Loucy (cell line): ENCODE measurements at regions not wholly inside any gene's neighbourhood (a gene's known extent, or its start where the extent isn't known, plus 50 kb on each side); places are given as distances from the start of the nearest gene placed in this dataset.

Experiments used
- H2AFZ ChIP-seq: fragments of 200-600 bp; sonication (generic); 2 replicates; pipeline ENCODE4 v1.6.0; 2016; ENCODE audit warnings: antibody characterized with exemption, mild to moderate bottlenecking, low read length, moderate library complexity
- H3F3A ChIP-seq: fragments of 200-600 bp; 2 replicates; pipeline ENCODE4 v1.6.0; 2016; ENCODE audit warnings: antibody characterized with exemption, low read depth, mild to moderate bottlenecking
- H3K27me3 ChIP-seq: fragments of 200-600 bp; sonication (generic); 2 replicates; pipeline ENCODE4 v1.6.1; 2014; ENCODE audit warnings: low read length, mild to moderate bottlenecking; ENCODE audit not compliant: insufficient read depth, poor library complexity, severe bottlenecking
- H3K36me3 ChIP-seq: fragments of 200-600 bp; sonication (generic); 2 replicates; pipeline ENCODE4 v1.6.1; 2016; ENCODE audit warnings: low read length; ENCODE audit not compliant: insufficient read depth
- H3K4me1 ChIP-seq: fragments of 200-600 bp; sonication (generic); 2 replicates; pipeline ENCODE4 v1.5.1; 2014; ENCODE audit warnings: low read length, mild to moderate bottlenecking; ENCODE audit not compliant: insufficient read depth, poor library complexity, severe bottlenecking
- H3K4me2 ChIP-seq: fragments of 200-600 bp; sonication (generic); 2 replicates; pipeline ENCODE4 v1.6.0; 2014; ENCODE audit warnings: antibody characterized with exemption, low read length, low read depth, mild to moderate bottlenecking; ENCODE audit not compliant: poor library complexity, severe bottlenecking
- H3K4me3 ChIP-seq: fragments of 200-600 bp; sonication (generic); 2 replicates; pipeline ENCODE4 v1.5.1; 2014; ENCODE audit warnings: low read length, mild to moderate bottlenecking, mixed read lengths; ENCODE audit not compliant: poor library complexity, severe bottlenecking
- H3K79me2 ChIP-seq: fragments of 200-600 bp; sonication (generic); 2 replicates; pipeline ENCODE4 v1.6.1; 2014; ENCODE audit warnings: low read length; ENCODE audit not compliant: insufficient read depth
- H3K9ac ChIP-seq: fragments of 200-600 bp; sonication (generic); 2 replicates; pipeline ENCODE4 v1.6.0; 2014; ENCODE audit warnings: mild to moderate bottlenecking, low read depth, low read length, moderate library complexity; ENCODE audit not compliant: poor library complexity, severe bottlenecking
- H3K9me2 ChIP-seq: fragments of 200-600 bp; sonication (generic); replicated peaks from 2 replicates; pipeline ENCODE4 v1.6.1; 2016; ENCODE audit warnings: low read depth, low read length, mixed read lengths
- H3K9me3 ChIP-seq: fragments of 200-600 bp; sonication (generic); 2 replicates; pipeline ENCODE4 v1.6.1; 2014; ENCODE audit warnings: mild to moderate bottlenecking, antibody characterized with exemption, low read length, low read depth; ENCODE audit not compliant: insufficient read depth
- H4K20me1 ChIP-seq: fragments of 200-600 bp; sonication (generic); 2 replicates; pipeline ENCODE4 v1.6.0; 2014; ENCODE audit warnings: antibody characterized with exemption, low read length, mild to moderate bottlenecking; ENCODE audit not compliant: insufficient read depth, poor library complexity, severe bottlenecking
- CTCF ChIP-seq: fragments of 200-600 bp; sonication (generic); conservative IDR thresholded peaks from 2 replicates; pipeline ENCODE4 v1.5.1; 2014; ENCODE audit warnings: mild to moderate bottlenecking, antibody characterized with exemption, low read length
- EZH2phosphoT487 ChIP-seq: fragments of 200-600 bp; IDR thresholded peaks from 2 replicates; pipeline ENCODE4 v1.6.1; 2018; ENCODE audit warnings: antibody characterized with exemption, mild to moderate bottlenecking, moderate library complexity, borderline replicate concordance

- Histone ChIP-seq H4K20me1 (no peaks in the 10 kb centered on the region), H3F3A (no peaks in the 10 kb centered on the region), H3K27me3 (no peaks in the 10 kb centered on the region), H3K79me2 (no peaks in the 10 kb centered on the region), H3K36me3 (no peaks in the 10 kb centered on the region), H3K4me1 (no peaks in the 10 kb centered on the region), H3K4me3 (no peak overlapping the region), H2AFZ (no peak overlapping the region), H3K9me2 (no peaks in the 10 kb centered on the region), H3K4me2 (no peak overlapping the region), H3K9me3 (no peaks in the 10 kb centered on the region), H3K9ac (no peak overlapping the region)
- TF ChIP-seq CTCF (no peak), EZH2phosphoT487 (no peak)
These were observed 96.3 kb upstream of the WWC1 start for GRCh38 chr5:168195110-168195509.

- H3K4me3 ChIP-seq, result no peak overlapping the region
- no peaks in the 10 kb centered on the region for H3K9me3 ChIP-seq
- H4K20me1 ChIP-seq, result no peaks in the 10 kb centered on the region
- no peak overlapping the region for H2AFZ ChIP-seq
- no peak overlapping the region for H3K4me2 ChIP-seq
- no peaks in the 10 kb centered on the region for H3K9me2 ChIP-seq
- no peaks in the 10 kb centered on the region for H3K4me1 ChIP-seq
- H3K36me3 ChIP-seq, result no peaks in the 10 kb centered on the region
- no peak overlapping the region for H3K9ac ChIP-seq
- no peaks in the 10 kb centered on the region for H3F3A ChIP-seq
- TF ChIP-seq CTCF, result no peak
- TF ChIP-seq EZH2phosphoT487, result no peak
- no peaks in the 10 kb centered on the region for H3K27me3 ChIP-seq
- H3K79me2 ChIP-seq, result no peaks in the 10 kb centered on the region
These were observed 93.1 kb upstream of the WWC1 start for GRCh38 chr5:168198359-168198758.

GRCh38 chr5:168202996-168203395, 88.4 kb upstream of the WWC1 start:
- H3K36me3 ChIP-seq, result no peaks in the 10 kb centered on the region
- TF ChIP-seq EZH2phosphoT487 (no peak), CTCF (no peak)
- no peaks in the 10 kb centered on the region for H3K79me2 ChIP-seq
- no peak overlapping the region for H3K9ac ChIP-seq
- H2AFZ ChIP-seq, result no peak overlapping the region
- no peaks in the 10 kb centered on the region for H3K4me1 ChIP-seq
- H3F3A ChIP-seq, result no peaks in the 10 kb centered on the region
- no peaks in the 10 kb centered on the region for H4K20me1 ChIP-seq
- no peaks in the 10 kb centered on the region for H3K27me3 ChIP-seq
- H3K4me3 ChIP-seq, result no peak overlapping the region
- H3K9me2 ChIP-seq, result no peaks in the 10 kb centered on the region
- H3K4me2 ChIP-seq, result no peak overlapping the region
- H3K9me3 ChIP-seq, result no peaks in the 10 kb centered on the region
